Bone marrow (tissue), 2 donors: ENCODE measurements at regions not wholly inside any gene's neighbourhood (a gene's known extent, or its start where the extent isn't known, plus 50 kb on each side); places are given as distances from the start of the nearest gene placed in this dataset.
"Not testable (repeated sequence)": the region's sequence is repeated elsewhere in the genome, so short reads cannot be mapped to it uniquely, and the experiment has no call there.

Experiments
- DNase-seq, 2 donors: peaks; one replicate each; lab custom pipeline; 2025; lab: John Stamatoyannopoulos, UW

GRCh38 chr13:104967836-104968630 lies 1567.4 kb downstream of the EFNB2 start:
- DNase-seq: no peak

DNA sequence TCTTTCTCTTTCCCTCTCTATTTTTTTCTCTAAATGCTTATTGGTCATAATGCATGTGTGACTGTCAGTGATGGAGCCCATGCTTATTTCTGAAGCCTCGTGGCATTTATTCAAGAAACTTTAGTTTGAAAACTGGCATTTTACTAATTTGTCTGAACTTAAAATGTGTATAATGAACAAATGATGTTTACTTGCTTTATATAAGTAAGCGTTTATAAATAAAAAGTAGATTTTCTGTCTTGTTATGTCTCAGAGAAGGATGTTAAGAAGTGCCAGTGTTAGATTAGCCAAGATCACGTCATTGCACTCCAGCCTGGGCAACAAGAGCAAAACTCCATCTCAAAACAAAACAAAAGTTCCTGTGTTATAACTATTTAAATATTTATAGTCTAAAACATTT lies 1568.1 kb downstream of the EFNB2 start:
- DNase-seq: no peak

DNA sequence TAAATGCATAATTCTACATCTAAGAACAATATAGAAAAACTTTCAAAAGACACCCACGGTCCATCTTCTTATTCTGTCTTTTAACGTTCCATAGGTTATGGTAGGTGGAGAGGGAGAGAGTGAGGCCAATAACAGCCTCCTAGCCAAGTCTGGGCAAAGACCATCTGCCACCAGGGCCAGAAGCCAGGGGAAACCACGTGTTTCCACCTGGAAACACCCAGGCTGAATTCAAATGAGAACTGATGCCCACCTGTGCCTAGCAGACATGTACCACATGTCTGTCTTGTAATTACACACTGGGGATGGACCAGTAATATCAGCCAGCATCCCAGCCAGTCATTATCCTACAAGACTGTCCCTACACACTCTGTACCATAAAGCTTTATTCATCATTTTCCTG lies 1573.1 kb downstream of the EFNB2 start:
- DNase-seq: no peak

- no peak for DNase-seq
Observed at GRCh38 chr13:104961246-104961645, 1574.2 kb downstream of the EFNB2 start.

GRCh38 chr13:104954210-104954609 lies 1581.3 kb downstream of the EFNB2 start:
- DNase-seq: no peak

DNA sequence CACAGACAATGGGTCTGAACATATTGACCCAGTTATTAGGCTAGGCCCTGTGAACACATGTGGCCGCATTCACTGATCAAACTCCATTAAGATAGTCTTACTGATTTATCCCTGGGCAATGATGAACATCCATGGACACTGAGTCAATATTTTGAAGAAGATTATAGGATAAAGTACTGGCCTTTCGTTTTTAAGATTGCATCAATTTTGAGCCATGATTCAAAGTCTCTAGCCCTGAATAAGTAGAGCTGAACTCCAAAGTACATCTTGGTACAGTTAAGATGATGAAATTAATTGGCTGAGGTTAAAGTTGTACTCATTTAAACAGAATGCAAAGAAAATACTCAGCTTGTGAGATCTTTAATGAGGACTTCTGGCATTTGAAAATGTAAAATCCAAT lies 1581.9 kb downstream of the EFNB2 start:
- DNase-seq: no peak

- no peak for DNase-seq
Observed at GRCh38 chr13:104949840-104950740, 1585.4 kb downstream of the EFNB2 start.

- no peak for DNase-seq
Observed at GRCh38 chr13:104944176-104944575, 1591.3 kb downstream of the EFNB2 start.

- no peak for DNase-seq
Observed at GRCh38 chr13:104943331-104943730, 1592.1 kb downstream of the EFNB2 start.

- DNase-seq: no peak
Observed at GRCh38 chr13:104937881-104938280, 1597.6 kb downstream of the EFNB2 start.

GRCh38 chr13:104936304-104936703 lies 1599.2 kb downstream of the EFNB2 start:
- DNase-seq: no peak

DNA sequence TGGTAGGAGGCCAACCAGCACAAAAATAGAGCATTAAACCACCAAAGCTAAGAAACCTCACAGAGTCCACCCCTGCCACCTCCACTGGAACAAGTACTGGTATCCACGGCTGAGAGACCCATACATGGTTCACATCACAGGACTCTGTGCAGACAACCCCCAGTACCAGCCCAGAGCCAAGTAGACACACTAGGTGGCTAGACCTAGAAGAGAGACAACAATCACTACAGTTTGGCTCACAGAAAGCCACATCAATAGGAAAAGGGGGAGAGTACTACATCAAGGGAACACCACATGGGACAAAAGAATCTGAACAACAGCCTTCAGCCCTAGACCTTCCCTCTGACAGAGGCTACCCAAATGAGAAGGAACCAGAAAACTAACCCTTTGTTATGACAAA lies 1614.9 kb downstream of the EFNB2 start:
- DNase-seq: not testable (repeated sequence)

GRCh38 chr13:104920091-104920490 lies 1615.4 kb downstream of the EFNB2 start:
- DNase-seq: no peak

DNA sequence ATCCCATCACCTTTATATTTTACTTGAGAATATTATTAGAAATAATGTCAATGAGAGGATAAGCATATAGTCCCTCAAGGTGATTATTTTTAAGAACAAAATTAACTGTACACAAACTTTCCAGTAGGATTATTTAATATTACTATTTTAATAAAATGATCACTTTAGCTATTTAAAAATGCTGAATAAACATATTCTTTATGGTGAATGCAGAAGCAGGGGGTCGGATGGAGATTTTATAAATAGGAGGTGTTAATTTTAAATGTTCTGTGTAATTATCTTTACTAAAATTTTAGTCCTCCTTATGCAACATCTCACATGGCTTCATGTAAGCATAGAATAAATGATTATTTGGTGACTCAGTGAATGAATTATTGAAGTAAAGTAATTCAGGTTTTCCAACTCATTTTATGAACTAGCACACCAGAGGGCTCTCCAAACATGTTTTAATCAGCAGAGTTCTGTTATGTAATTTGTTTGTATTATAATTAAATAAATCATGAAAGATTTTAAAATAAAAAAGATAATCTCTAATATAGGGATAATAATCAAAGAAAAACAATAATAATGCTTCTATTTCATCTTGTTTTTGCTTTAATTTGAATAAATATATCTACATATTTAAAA lies 1635.2 kb downstream of the EFNB2 start:
- DNase-seq: no peak

DNA sequence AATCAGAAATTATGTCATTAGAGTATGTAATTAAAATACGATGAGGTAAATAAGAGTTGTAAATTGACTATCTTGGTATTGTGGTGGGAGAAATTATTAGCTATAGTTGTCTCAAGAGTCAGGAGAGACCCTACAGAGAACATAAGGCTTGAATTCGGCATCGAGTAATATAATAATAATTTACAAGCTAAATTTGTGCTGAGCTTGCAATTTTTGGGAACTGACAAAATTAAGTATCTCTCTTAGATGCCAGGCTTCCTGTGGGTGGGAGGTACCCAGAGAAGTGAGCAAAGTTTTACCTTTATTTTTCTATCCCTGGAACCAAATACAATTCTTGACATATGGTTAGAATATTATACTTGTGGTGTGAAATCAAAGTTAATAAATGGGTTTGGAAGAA lies 1637.0 kb downstream of the EFNB2 start:
- DNase-seq: no peak

- no peak for DNase-seq
Observed at GRCh38 chr13:104895521-104895920, 1639.9 kb downstream of the EFNB2 start.

DNA sequence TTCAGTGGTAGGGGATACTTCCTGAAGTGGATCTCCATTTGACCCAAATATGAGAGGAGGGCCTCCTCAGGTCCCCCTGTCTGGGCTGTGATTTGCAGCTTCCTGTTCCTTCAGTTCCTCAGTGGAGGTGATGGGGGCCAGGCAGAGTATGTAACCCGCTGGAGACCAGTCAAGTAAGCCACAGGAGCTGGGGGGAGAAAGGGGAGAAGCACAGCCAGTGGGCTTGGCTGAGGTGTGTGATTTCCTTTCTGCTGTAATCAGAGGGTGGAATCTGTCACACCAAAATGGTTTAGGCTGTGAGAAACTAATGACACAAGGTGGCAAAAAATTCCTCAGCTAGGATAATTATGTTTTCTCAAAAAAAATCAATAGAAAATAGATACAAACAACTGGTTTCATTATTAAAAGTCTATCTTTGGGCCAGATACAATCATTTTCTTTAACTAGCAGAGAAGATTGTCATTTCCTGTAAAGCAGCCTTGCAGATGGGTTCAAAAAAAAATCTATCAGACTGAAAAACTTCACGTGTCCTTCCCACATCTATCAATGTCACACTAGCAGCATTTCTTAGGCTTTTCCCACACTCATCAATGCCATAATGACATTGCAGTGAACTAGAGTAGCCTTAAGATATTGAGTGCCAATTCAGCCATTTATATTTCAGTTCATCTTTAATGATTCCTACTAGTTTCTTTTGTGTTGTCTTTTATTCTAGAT lies 1660.3 kb downstream of the EFNB2 start:
- no peak for DNase-seq

DNA sequence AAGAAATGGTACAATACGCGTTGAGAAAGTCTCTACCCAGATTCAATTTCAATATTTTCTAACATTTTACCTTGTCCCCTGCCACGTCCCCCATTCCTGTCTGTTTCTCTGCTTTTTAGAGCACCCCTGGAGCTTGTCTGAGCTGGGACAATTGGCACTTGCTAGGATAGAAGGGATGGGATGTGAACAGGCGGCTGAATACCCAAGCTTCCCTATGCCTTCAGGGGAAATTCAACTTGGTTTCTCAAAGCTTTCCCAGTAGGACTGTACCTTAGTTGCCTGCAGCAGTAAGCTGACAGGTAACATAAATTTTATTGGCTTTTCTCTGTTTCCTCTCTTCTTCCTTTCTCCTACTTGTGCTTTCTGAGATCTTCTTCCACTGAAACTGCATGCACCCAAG lies 1663.3 kb downstream of the EFNB2 start:
- no peak for DNase-seq

GRCh38 chr13:104871456-104871855 lies 1664.0 kb downstream of the EFNB2 start:
- no peak for DNase-seq

- DNase-seq: no peak
Observed at GRCh38 chr13:104869501-104869900, 1666.0 kb downstream of the EFNB2 start.

DNA sequence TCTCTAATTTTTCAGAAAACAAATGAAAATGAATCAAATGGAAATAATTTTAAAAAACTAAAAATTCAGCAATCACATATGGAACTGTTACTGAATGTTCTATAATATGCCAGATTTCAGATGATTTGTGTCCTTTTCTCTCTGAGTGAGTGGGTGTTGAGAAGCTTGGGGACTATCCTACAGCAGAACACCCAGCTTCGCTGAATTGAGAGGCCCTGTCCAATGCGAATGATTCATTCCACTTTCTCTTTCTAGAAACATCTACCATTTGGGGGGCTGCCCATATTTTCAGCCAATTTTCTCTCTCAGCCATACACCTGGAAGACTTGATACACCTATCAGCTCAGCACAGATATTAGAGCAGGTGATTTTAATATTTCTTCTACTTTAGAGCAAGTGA lies 1666.7 kb downstream of the EFNB2 start:
- no peak for DNase-seq

GRCh38 chr13:104855581-104855980 lies 1679.9 kb downstream of the EFNB2 start:
- no peak for DNase-seq
